Thyroid gland (tissue), 4 donors: ENCODE measurements at regions not wholly inside any gene's neighbourhood (a gene's known extent, or its start where the extent isn't known, plus 50 kb on each side); places are given as distances from the start of the nearest gene placed in this dataset.

Source experiments
- DNase-seq, 2 donors: peaks; one replicate each; pipeline ENCODE4 v3.0.0-alpha.2; 2019
- H3K27ac ChIP-seq, 3 donors: fragments of 200-600 bp; sonication (generic); 1 replicate in 2 of 3; 2 replicates in 1 of 3; pipeline ENCODE4 v1.5.1; 2016 to 2019; ENCODE audit warnings: mild to moderate bottlenecking in 1 of 3, moderate library complexity in 1 of 3
- H3K27me3 ChIP-seq: fragments of 200-600 bp; sonication (generic); one replicate; pipeline ENCODE4 v1.5.1; 2019
- H3K36me3 ChIP-seq, 2 donors: fragments of 200-600 bp; sonication (generic); one replicate each; pipeline ENCODE4 v1.5.1; 2016 to 2019
- H3K4me1 ChIP-seq, 2 donors: fragments of 200-600 bp; sonication (generic); one replicate each; pipeline ENCODE4 v1.5.1; 2017 to 2019
- H3K4me3 ChIP-seq, 3 donors: fragments of 200-600 bp; sonication (generic); replicated peaks in 1 of 3; 1 replicate in 2 of 3; 2 replicates in 1 of 3; pipeline ENCODE4 v1.5.1; 2016; ENCODE audit warnings: mild to moderate bottlenecking in 1 of 3
- H3K9me3 ChIP-seq: fragments of 200-600 bp; sonication (generic); one replicate; pipeline ENCODE4 v1.5.1; 2017
- CTCF ChIP-seq, 6 experiments: fragments of 200-600 bp in 3 of 6; fragments of 450-650 bp in 3 of 6; sonication (generic) in 3 of 6; IDR thresholded peaks; one replicate each; pipeline ENCODE4 v1.5.1; 2016 to 2019; ENCODE audit warnings: antibody characterized with exemption in 6 of 6, mild to moderate bottlenecking in 2 of 6, inconsistent platforms in 1 of 6, moderate library complexity in 1 of 6
- POLR2A ChIP-seq, 2 donors: fragments of 450-650 bp; IDR thresholded peaks; one replicate each; pipeline ENCODE4 v1.6.1; 2017; ENCODE audit warnings: antibody characterized with exemption in 2 of 2, mild to moderate bottlenecking in 2 of 2, moderate library complexity in 1 of 2
- WGBS, 2 donors: methylation state at CpG; one replicate each; pipeline ENCODE4 v1.1.5; 2017; 5-methylcytosine and 5-hydroxymethylcytosine counted together
- intact Hi-C: fragments of 100-400 bp; cut with DNase I; formaldehyde crosslinking; loops from one replicate; pipeline ENCODE4 v1.15.1; 2023

- H3K27ac ChIP-seq: no peak overlapping the region
These were observed 117.6 kb upstream of the SPATA13 start for GRCh38 chr13:24042710-24043440.

GRCh38 chr13:24043590-24044350 lies 116.8 kb upstream of the SPATA13 start:
- no peak overlapping the region for H3K27ac ChIP-seq

More at GRCh38 chr13:24042710-24043440, 117.6 kb upstream of the SPATA13 start:
- Histone ChIP-seq H3K36me3 (no peaks in the 10 kb centered on the region), H3K4me3 (no peak overlapping the region), H3K27me3 (no peaks in the 10 kb centered on the region), H3K9me3 (no peaks in the 10 kb centered on the region), H3K4me1 (no peaks in the 10 kb centered on the region)
- TF ChIP-seq CTCF (IDR thresholded peaks at IDR 0.05) (no peak), POLR2A (IDR thresholded peaks at IDR 0.05) (no peak)
- 69 to 76% methylated on average over 17 of the region's 17 CpGs for WGBS, 2 donors
- intact Hi-C loops: loop anchor here (5.0 kb wide), 1 partner anchor 179 kb away; no protein-coding TSS in a partner anchor
- no peak for DNase-seq

GRCh38 chr13:24045597-24045996 lies 114.9 kb upstream of the SPATA13 start:
- no peaks in the 10 kb centered on the region for H3K36me3 ChIP-seq
- DNase-seq: no peak
- no peak overlapping the region for H3K27ac ChIP-seq
- no peaks in the 10 kb centered on the region for H3K27me3 ChIP-seq
- TF ChIP-seq POLR2A (IDR thresholded peaks at IDR 0.05) (no peak), CTCF (IDR thresholded peaks at IDR 0.05) (no peak)
- intact Hi-C loops: no loop called here
- H3K9me3 ChIP-seq: no peaks in the 10 kb centered on the region
- H3K4me3 ChIP-seq: no peak overlapping the region
- WGBS, 2 donors: 81 to 87% methylated on average over 4 of the region's 4 CpGs
- peaks cover 0 to 5% of the 10 kb centered on the region in 2 donors for H3K4me1 ChIP-seq

More at GRCh38 chr13:24043590-24044350, 116.8 kb upstream of the SPATA13 start:
- Histone ChIP-seq H3K4me1 (no peaks in the 10 kb centered on the region), H3K9me3 (no peaks in the 10 kb centered on the region), H3K4me3 (no peak overlapping the region), H3K36me3 (no peaks in the 10 kb centered on the region), H3K27me3 (no peaks in the 10 kb centered on the region)
- 71 to 80% methylated on average over 9 of the region's 9 CpGs for WGBS, 2 donors
- intact Hi-C loops: loop anchor here (5.0 kb wide), 1 partner anchor 179 kb away; no protein-coding TSS in a partner anchor
- TF ChIP-seq POLR2A (IDR thresholded peaks at IDR 0.05): no peak
- no peak for TF ChIP-seq CTCF (IDR thresholded peaks at IDR 0.05)
- no peak for DNase-seq

GRCh38 chr13:24050292-24050711 lies 110.2 kb upstream of the SPATA13 start:
- Histone ChIP-seq H3K27me3 (no peaks in the 10 kb centered on the region), H3K36me3 (no peaks in the 10 kb centered on the region), H3K4me1 (peaks cover 4 to 21% of the 10 kb centered on the region in 2 donors), H3K27ac (peak overlapping the region in 2 of 3 donors; percentile 7 to 40), H3K4me3 (no peak overlapping the region), H3K9me3 (no peaks in the 10 kb centered on the region)
- WGBS, 2 donors: 65 to 73% methylated on average over 6 of the region's 6 CpGs
- peak; percentile 74 to 86 for DNase-seq
- TF ChIP-seq POLR2A (IDR thresholded peaks at IDR 0.05) (no peak), CTCF (IDR thresholded peaks at IDR 0.05) (no peak)
- intact Hi-C loops: no loop called here
